BJ (cell line): ENCODE measurements at regions not wholly inside any gene's neighbourhood (a gene's known extent, or its start where the extent isn't known, plus 50 kb on each side); places are given as distances from the start of the nearest gene placed in this dataset.
"Not testable (repeated sequence)": the region's sequence is repeated elsewhere in the genome, so short reads cannot be mapped to it uniquely, and the experiment has no call there.

Experiments used
- CTCF ChIA-PET: fragments of 350-600 bp; formaldehyde crosslinking; extraction: SDS; loops from one replicate; lab custom pipeline; 2021; ENCODE audit warnings: antibody characterized with exemption, inconsistent platforms; lab: Yijun Ruan, JAX
- POLR2A ChIA-PET: fragments of 300-600 bp; sonication (Branson Sonifier 250); formaldehyde crosslinking; extraction: SDS; loops from one replicate; lab custom pipeline; 2021; ENCODE audit warnings: antibody characterized with exemption; lab: Charles Lee
- DNase-seq: peaks from one replicate; pipeline ENCODE4 v3.0.0-alpha.2; 2011; ENCODE audit warnings: low read depth
- H3K27me3 ChIP-seq: 2 replicates; pipeline ENCODE4 v1.6.0; 2011; ENCODE audit warnings: low read length; ENCODE audit not compliant: control insufficient read depth, insufficient read depth
- H3K36me3 ChIP-seq: 2 replicates; pipeline ENCODE4 v1.5.1; 2011; ENCODE audit warnings: low read length; ENCODE audit not compliant: control insufficient read depth, insufficient read depth
- H3K4me3 ChIP-seq: 2 replicates; pipeline ENCODE4 v1.5.1; 2011; ENCODE audit warnings: low read depth, mild to moderate bottlenecking, control low read depth, low read length
- TF ChIP-seq, protein P1 (sequence below): IDR thresholded peaks from 2 replicates; pipeline ENCODE4 v1.5.1; 2011; ENCODE audit warnings: low read depth, mild to moderate bottlenecking, control low read depth, inconsistent platforms, low read length, moderate library complexity; ENCODE audit not compliant: insufficient read depth

GRCh38 chr3:13186435-13186815 lies 113.2 kb upstream of the IQSEC1 start:
- H3K36me3 ChIP-seq, result no peaks in the 10 kb centered on the region
- H3K27me3 ChIP-seq, result peaks cover 4% of the 10 kb centered on the region; the same call in 1 of the 2 replicates
- ChIA-PET CTCF (no interaction called here), POLR2A (no interaction called here)
- no peak for DNase-seq
- TF ChIP-seq, protein P1, sequence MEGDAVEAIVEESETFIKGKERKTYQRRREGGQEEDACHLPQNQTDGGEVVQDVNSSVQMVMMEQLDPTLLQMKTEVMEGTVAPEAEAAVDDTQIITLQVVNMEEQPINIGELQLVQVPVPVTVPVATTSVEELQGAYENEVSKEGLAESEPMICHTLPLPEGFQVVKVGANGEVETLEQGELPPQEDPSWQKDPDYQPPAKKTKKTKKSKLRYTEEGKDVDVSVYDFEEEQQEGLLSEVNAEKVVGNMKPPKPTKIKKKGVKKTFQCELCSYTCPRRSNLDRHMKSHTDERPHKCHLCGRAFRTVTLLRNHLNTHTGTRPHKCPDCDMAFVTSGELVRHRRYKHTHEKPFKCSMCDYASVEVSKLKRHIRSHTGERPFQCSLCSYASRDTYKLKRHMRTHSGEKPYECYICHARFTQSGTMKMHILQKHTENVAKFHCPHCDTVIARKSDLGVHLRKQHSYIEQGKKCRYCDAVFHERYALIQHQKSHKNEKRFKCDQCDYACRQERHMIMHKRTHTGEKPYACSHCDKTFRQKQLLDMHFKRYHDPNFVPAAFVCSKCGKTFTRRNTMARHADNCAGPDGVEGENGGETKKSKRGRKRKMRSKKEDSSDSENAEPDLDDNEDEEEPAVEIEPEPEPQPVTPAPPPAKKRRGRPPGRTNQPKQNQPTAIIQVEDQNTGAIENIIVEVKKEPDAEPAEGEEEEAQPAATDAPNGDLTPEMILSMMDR, result no peak
- no peak overlapping the region for H3K4me3 ChIP-seq

GRCh38 chr3:13185737-13186434 lies 112.7 kb upstream of the IQSEC1 start:
- Histone ChIP-seq H3K4me3 (no peak overlapping the region), H3K36me3 (no peaks in the 10 kb centered on the region), H3K27me3 (peaks cover 4% of the 10 kb centered on the region; the same call in 1 of the 2 replicates)
- TF ChIP-seq, protein P1, result no peak
- POLR2A ChIA-PET, result no interaction called here
- CTCF ChIA-PET, result no interaction called here
- DNase-seq, result no peak

DNA sequence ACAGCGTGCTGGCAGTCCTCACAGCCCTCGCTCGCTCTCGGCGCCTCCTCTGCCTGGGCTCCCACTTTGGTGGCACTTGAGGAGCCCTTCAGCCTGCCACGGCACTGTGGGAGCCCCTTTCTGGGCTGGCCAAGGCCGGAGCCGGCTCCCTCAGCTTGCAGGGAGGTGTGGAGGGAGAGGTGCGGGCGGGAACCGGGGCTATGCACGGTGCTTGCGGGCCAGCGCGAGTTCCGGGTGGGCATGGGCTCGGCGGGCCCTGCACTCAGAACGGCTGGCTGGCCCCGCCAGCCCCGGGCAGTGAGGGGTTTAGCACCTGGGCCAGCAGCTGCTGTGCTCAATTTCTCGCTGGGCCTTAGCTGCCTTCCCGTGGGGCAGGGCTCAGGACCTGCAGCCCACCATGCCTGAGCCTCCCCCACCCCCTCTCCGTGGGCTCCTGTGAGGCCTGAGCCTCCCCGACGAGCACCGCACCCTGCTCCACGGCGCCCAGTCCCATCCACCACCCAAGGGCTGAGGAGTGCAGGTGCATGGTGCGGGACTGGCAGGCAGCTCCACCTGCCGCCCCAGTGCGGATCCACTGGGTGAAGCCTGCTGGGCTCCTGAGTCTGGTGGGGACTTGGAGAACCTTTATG lies 106.5 kb upstream of the IQSEC1 start:
- CTCF ChIA-PET, POLR2A ChIA-PET: not testable (repeated sequence)

DNA sequence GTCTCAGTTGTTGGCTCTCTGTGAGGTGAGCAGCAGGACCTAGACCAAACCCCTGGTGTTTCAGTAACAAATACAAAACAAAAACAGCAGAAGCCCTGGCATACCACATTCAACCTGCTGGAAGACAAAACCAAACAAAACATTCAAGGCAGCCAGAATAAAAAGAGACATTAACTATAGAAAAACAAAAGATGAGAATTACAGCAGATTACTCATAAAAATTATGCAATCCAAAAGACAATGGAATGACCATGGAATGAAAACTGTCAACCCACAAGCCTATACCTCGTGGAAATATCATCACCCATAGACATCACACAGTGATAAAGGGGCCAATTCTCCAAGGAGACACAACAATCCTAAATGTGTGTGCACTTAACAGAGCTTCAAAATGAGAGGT lies 106.0 kb upstream of the IQSEC1 start:
- no peak for DNase-seq
- no peaks in the 10 kb centered on the region; the same call in 1 of the 2 replicates for H3K27me3 ChIP-seq
- POLR2A ChIA-PET, result no interaction called here
- CTCF ChIA-PET, result no interaction called here
- TF ChIP-seq, protein P1, result no peak
- no peaks in the 10 kb centered on the region for H3K36me3 ChIP-seq
- H3K4me3 ChIP-seq, result no peak overlapping the region

More for the DNA sequence above, 106.5 kb upstream of the IQSEC1 start:
- not testable (repeated sequence) for H3K36me3 ChIP-seq, DNase-seq, H3K4me3 ChIP-seq, H3K27me3 ChIP-seq

- CTCF ChIA-PET, result no interaction called here
- POLR2A ChIA-PET, result no interaction called here
- H3K36me3 ChIP-seq, result no peaks in the 10 kb centered on the region
Measured at GRCh38 chr3:13178107-13178506, 104.9 kb upstream of the IQSEC1 start.

More at GRCh38 chr3:13178107-13178506, 104.9 kb upstream of the IQSEC1 start:
- Histone ChIP-seq H3K4me3 (no peak overlapping the region), H3K27me3 (no peaks in the 10 kb centered on the region; the same call in 1 of the 2 replicates)
- DNase-seq, result no peak
- TF ChIP-seq, protein P1, result no peak
